HCT116 (cell line): ENCODE measurements at regions not wholly inside any gene's neighbourhood (a gene's known extent, or its start where the extent isn't known, plus 50 kb on each side); places are given as distances from the start of the nearest gene placed in this dataset.

ENCODE experiments used
- ATAC-seq: fragments of 200-7000 bp; cut with Tn5 transposase; 2 replicates; pipeline ENCODE4 v1.9.1; 2020; ENCODE audit warnings: mild to moderate bottlenecking, moderate library complexity
- BruUV-seq: library from RNA; stranded (reverse); fragments of 400-500 nt; replicated peaks from 2 replicates; lab custom pipeline; 2021; lab: Mats Ljungman, UMichigan
- CTCF ChIA-PET: fragments of 300-600 bp; sonication (Branson Sonifier 250); formaldehyde crosslinking; loops from one replicate; lab custom pipeline; 2021; ENCODE audit warnings: antibody characterized with exemption; lab: Charles Lee
- POLR2A ChIA-PET: fragments of 300-600, 350-600 bp; sonication (Branson Sonifier 250); formaldehyde crosslinking; loops from one replicate; lab custom pipeline; 2021; ENCODE audit warnings: antibody characterized with exemption; lab: Charles Lee
- RAD21 ChIA-PET, 2 experiments: fragments of 300-600 bp; sonication (Branson Sonifier 250); formaldehyde crosslinking; loops; one replicate each; lab custom pipeline; 2023; ENCODE audit warnings: low total read pairs in 2 of 2; ENCODE audit not compliant: uncharacterized antibody in 2 of 2, unreplicated experiment in 2 of 2, low non-redundant PET in 1 of 2; lab: Charles Lee
- DNase-seq: peaks from one replicate; pipeline ENCODE4 v3.0.0-alpha.2; 2010; ENCODE audit warnings: low read depth, low spot score
- H2AFZ ChIP-seq: fragments of 200-600 bp; shearing (Covaris generic), sonication (generic); 2 replicates; pipeline ENCODE4 v1.6.1; 2017; ENCODE audit warnings: low read depth, mixed run types, mixed read lengths, antibody characterized with exemption, low read length; ENCODE audit not compliant: poor library complexity, severe bottlenecking
- H3K27ac ChIP-seq: 2 replicates; pipeline ENCODE4 v1.5.1; 2012; ENCODE audit warnings: low read depth, low read length
- H3K27me3 ChIP-seq: fragments of 200-600 bp; sonication (generic); 2 replicates; pipeline ENCODE4 v1.6.1; 2016; ENCODE audit warnings: mixed run types, low read length, mixed read lengths; ENCODE audit not compliant: insufficient read depth
- H3K36me3 ChIP-seq, 2 experiments: fragments of 200-500 bp in 1 of 2; fragments of 200-600 bp in 1 of 2; sonication (Bioruptor generic) in 1 of 2; sonication (generic) in 1 of 2; 2 replicates each; pipeline versions ENCODE4 v1.5.1 to v1.6.1; 2014 to 2016; ENCODE audit warnings: low read length in 2 of 2, inconsistent platforms in 1 of 2, mixed read lengths in 1 of 2, mixed run types in 1 of 2; ENCODE audit not compliant: insufficient read depth in 2 of 2, control insufficient read depth in 1 of 2
- H3K4me1 ChIP-seq, 2 experiments: fragments of 200-600 bp in 1 of 2; sonication (generic) in 1 of 2; 2 replicates each; pipeline versions ENCODE4 v1.5.1 to v1.6.1; 2012 to 2017; ENCODE audit warnings: low read length in 2 of 2, inconsistent platforms in 1 of 2, mild to moderate bottlenecking in 1 of 2, mixed read lengths in 1 of 2, mixed run types in 1 of 2, moderate library complexity in 1 of 2; ENCODE audit not compliant: insufficient read depth in 2 of 2, control insufficient read depth in 1 of 2
- H3K4me2 ChIP-seq: fragments of 200-600 bp; sonication (generic); 2 replicates; pipeline ENCODE4 v1.6.1; 2017; ENCODE audit warnings: mixed run types, low read length, mixed read lengths
- H3K4me3 ChIP-seq, 2 experiments: fragments of 200-600 bp in 1 of 2; sonication (generic) in 1 of 2; replicated peaks in 1 of 2; 2 replicates each; pipeline ENCODE4 v1.5.1; 2011 to 2016; ENCODE audit warnings: low read length in 2 of 2, control low read depth in 1 of 2, low read depth in 1 of 2, mild to moderate bottlenecking in 1 of 2, mixed read lengths in 1 of 2, mixed run types in 1 of 2
- H3K79me2 ChIP-seq: fragments of 200-600 bp; sonication (generic); 2 replicates; pipeline ENCODE4 v1.6.1; 2017; ENCODE audit warnings: mild to moderate bottlenecking, mixed run types, low read length, moderate library complexity, mixed read lengths; ENCODE audit not compliant: insufficient read depth
- H3K9ac ChIP-seq: fragments of 200-600 bp; sonication (generic); 2 replicates; pipeline ENCODE4 v1.6.1; 2016; ENCODE audit warnings: low read length, mixed read lengths
- H3K9me2 ChIP-seq: fragments of 200-600 bp; sonication (generic), shearing (Covaris generic); 2 replicates; pipeline ENCODE4 v1.6.1; 2017; ENCODE audit warnings: mixed run types, mild to moderate bottlenecking, moderate library complexity; ENCODE audit not compliant: insufficient read depth
- H3K9me3 ChIP-seq, 2 experiments: fragments of 200-500 bp in 1 of 2; fragments of 200-600 bp in 1 of 2; sonication (Bioruptor generic) in 1 of 2; sonication (generic) in 1 of 2; 2 replicates each; pipeline ENCODE4 v1.6.1; 2014 to 2017; ENCODE audit warnings: low read length in 2 of 2, mixed read lengths in 2 of 2, inconsistent platforms in 1 of 2, low read depth in 1 of 2, mild to moderate bottlenecking in 1 of 2, mixed run types in 1 of 2, moderate library complexity in 1 of 2; ENCODE audit not compliant: control insufficient read depth in 1 of 2, insufficient read depth in 1 of 2
- H4K20me1 ChIP-seq: fragments of 200-600 bp; sonication (generic), shearing (Covaris generic); 2 replicates; pipeline ENCODE4 v1.6.1; 2017; ENCODE audit warnings: mixed run types, mild to moderate bottlenecking, moderate library complexity; ENCODE audit not compliant: insufficient read depth
- CBX3 ChIP-seq: IDR thresholded peaks from 2 replicates; pipeline ENCODE4 v1.6.1; 2012; ENCODE audit warnings: low read depth
- CEBPB ChIP-seq: IDR thresholded peaks from 2 replicates; pipeline ENCODE4 v1.6.1; 2012; ENCODE audit warnings: low read depth
- JUND ChIP-seq: IDR thresholded peaks from 2 replicates; pipeline ENCODE4 v1.6.1; 2012
- MAX ChIP-seq: IDR thresholded peaks from 2 replicates; pipeline ENCODE4 v1.6.1; 2012
- RAD21 ChIP-seq: IDR thresholded peaks from 2 replicates; pipeline ENCODE4 v1.6.1; 2012; ENCODE audit warnings: low read depth, mild to moderate bottlenecking
- ZBTB33 ChIP-seq: IDR thresholded peaks from 2 replicates; pipeline ENCODE4 v1.6.1; 2011; ENCODE audit warnings: mild to moderate bottlenecking, low read length, moderate library complexity; ENCODE audit not compliant: insufficient replicate concordance; ENCODE audit errors: extremely low read depth
- ZFX ChIP-seq: fragments of 450-650 bp; IDR thresholded peaks from 2 replicates; pipeline ENCODE4 v1.6.1; 2017
- ZNF274 ChIP-seq: fragments of 200-500 bp; sonication (Bioruptor generic); IDR thresholded peaks from 2 replicates; pipeline ENCODE4 v1.6.1; 2014; ENCODE audit warnings: mild to moderate bottlenecking, low read depth, low read length, inconsistent platforms
- intact Hi-C: fragments of 100-400 bp; cut with micrococcal nuclease; formaldehyde crosslinking; loops from 2 replicates; pipeline ENCODE4 v1.10.0; 2022
- TF ChIP-seq, protein P1 (sequence below): IDR thresholded peaks from 2 replicates; pipeline ENCODE4 v1.6.1; 2012

- no peaks in the 10 kb centered on the region for H3K9me3 ChIP-seq
- H3K4me2 ChIP-seq = no peak overlapping the region
- H3K4me3 ChIP-seq = no peak overlapping the region
- H4K20me1 ChIP-seq = no peaks in the 10 kb centered on the region
- H2AFZ ChIP-seq = no peak overlapping the region
- peaks cover 19% of the 10 kb centered on the region for H3K27me3 ChIP-seq
- RAD21 ChIA-PET = no interaction called here
- TF ChIP-seq ZNF274 = no peak
- TF ChIP-seq, protein P1, sequence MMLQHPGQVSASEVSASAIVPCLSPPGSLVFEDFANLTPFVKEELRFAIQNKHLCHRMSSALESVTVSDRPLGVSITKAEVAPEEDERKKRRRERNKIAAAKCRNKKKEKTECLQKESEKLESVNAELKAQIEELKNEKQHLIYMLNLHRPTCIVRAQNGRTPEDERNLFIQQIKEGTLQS = no peak
- TF ChIP-seq CEBPB = no peak
- no peak for TF ChIP-seq ZBTB33
- no peak for TF ChIP-seq RAD21
- TF ChIP-seq CBX3 = no peak
- TF ChIP-seq MAX = no peak
- TF ChIP-seq JUND = no peak
- no peak for TF ChIP-seq ZFX
- DNase-seq (no peak), ATAC-seq (no peak)
- H3K9me2 ChIP-seq = no peaks in the 10 kb centered on the region
- no peaks in the 10 kb centered on the region for H3K4me1 ChIP-seq
- intact Hi-C loops = no loop called here
- CTCF ChIA-PET = no interaction called here
- POLR2A ChIA-PET = no interaction called here
- no TSS peak for BruUV-seq
- H3K27ac ChIP-seq = no peak overlapping the region
- H3K36me3 ChIP-seq = no peaks in the 10 kb centered on the region
- no peak overlapping the region for H3K9ac ChIP-seq
- H3K79me2 ChIP-seq = no peaks in the 10 kb centered on the region
Measured at GRCh38 chr10:2867788-2868299, 199.5 kb upstream of the PFKP start.
